GM19467 (cell line): ENCODE measurements at regions not wholly inside any gene's neighbourhood (a gene's known extent, or its start where the extent isn't known, plus 50 kb on each side); places are given as distances from the start of the nearest gene placed in this dataset.

Experiments
- ATAC-seq: cut with Tn5 transposase; IDR thresholded peaks from one replicate; pipeline ENCODE4 v1.9.1; 2021; ENCODE audit warnings: mild to moderate bottlenecking, moderate library complexity; ENCODE audit not compliant: unreplicated experiment

- no peak for ATAC-seq
These were observed 100.0 kb upstream of the NEDD9 start for GRCh38 chr6:11332463-11332862.

- ATAC-seq: no peak
These were observed 98.6 kb upstream of the NEDD9 start for GRCh38 chr6:11331111-11331510.

- no peak for ATAC-seq
These were observed 97.9 kb upstream of the NEDD9 start for GRCh38 chr6:11330413-11330760.

- no peak for ATAC-seq
These were observed 97.4 kb upstream of the NEDD9 start for GRCh38 chr6:11329726-11330412.

- ATAC-seq: no peak
These were observed 96.3 kb upstream of the NEDD9 start for GRCh38 chr6:11328613-11329247.

- ATAC-seq: no peak
These were observed 95.5 kb upstream of the NEDD9 start for GRCh38 chr6:11327961-11328360.

GRCh38 chr6:11326116-11326515, 93.6 kb upstream of the NEDD9 start:
- ATAC-seq: no peak

- ATAC-seq: peak; percentile 56
These were observed 92.1 kb upstream of the NEDD9 start for GRCh38 chr6:11324453-11325015.

- peak; percentile 41 for ATAC-seq
These were observed 91.4 kb upstream of the NEDD9 start for GRCh38 chr6:11323666-11324452.

GRCh38 chr6:11322252-11322885, 89.9 kb upstream of the NEDD9 start:
- no peak for ATAC-seq

GRCh38 chr6:11320914-11321597, 88.6 kb upstream of the NEDD9 start:
- no peak for ATAC-seq

- no peak for ATAC-seq
These were observed 86.7 kb upstream of the NEDD9 start for GRCh38 chr6:11318835-11319813.

GRCh38 chr6:11317885-11318771, 85.7 kb upstream of the NEDD9 start:
- no peak for ATAC-seq

GRCh38 chr6:11315743-11316437, 83.4 kb upstream of the NEDD9 start:
- ATAC-seq: no peak

- no peak for ATAC-seq
These were observed 80.7 kb upstream of the NEDD9 start for GRCh38 chr6:11313207-11313606.

- ATAC-seq: no peak
These were observed 79.5 kb upstream of the NEDD9 start for GRCh38 chr6:11311970-11312369.

- ATAC-seq: no peak
These were observed 77.6 kb upstream of the NEDD9 start for GRCh38 chr6:11309947-11310665.
